ENCODE measurements at regions not wholly inside any gene's neighbourhood (a gene's known extent, or its start where the extent isn't known, plus 50 kb on each side); places are given as distances from the start of the nearest gene placed in this dataset.

DNA sequence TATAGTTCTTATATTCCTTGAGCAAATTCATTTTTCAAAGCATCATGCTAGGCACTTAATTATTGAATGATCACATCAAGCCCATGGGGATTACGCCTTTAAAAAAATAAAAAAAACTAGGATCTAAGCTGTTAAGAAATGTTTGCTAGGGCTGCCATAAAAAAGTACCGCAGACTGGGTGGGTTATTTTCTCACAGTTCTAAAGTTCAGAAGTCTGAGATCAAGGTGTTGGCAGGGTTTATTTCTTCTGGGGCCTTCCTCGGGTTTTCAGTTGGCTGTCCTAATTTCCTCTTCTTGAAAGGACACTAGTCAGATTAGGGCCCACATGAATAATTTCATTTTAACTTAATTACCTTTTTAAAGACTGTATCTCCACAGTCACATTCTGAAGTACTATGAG lies 165.6 kb upstream of the RIMS1 start:
- no peak for TF ChIP-seq EZH2 (IDR thresholded peaks at IDR 0.05; ENCODE audit: borderline replicate concordance, control insufficient read depth, low read depth, low read length)
- no peak for TF ChIP-seq FOXK2 (IDR thresholded peaks at IDR 0.05)
